Cardiac muscle cell (in vitro differentiated cells and primary cell): ENCODE measurements at regions not wholly inside any gene's neighbourhood (a gene's known extent, or its start where the extent isn't known, plus 50 kb on each side); places are given as distances from the start of the nearest gene placed in this dataset.

Experiments used
- DNase-seq, 2 donors: peaks; one replicate each; pipeline versions ENCODE4 v3.0.0 to v3.0.0-alpha.2; 2010 to 2017; ENCODE audit warnings: low read depth in 1 of 2, low spot score in 1 of 2
- H3K27ac ChIP-seq: fragments of 200-600 bp; sonication (generic); 2 replicates; pipeline ENCODE4 v1.5.1; 2016
- H3K27me3 ChIP-seq: fragments of 200-600 bp; sonication (generic); 2 replicates; pipeline ENCODE4 v1.6.0; 2016; ENCODE audit warnings: control low read depth
- H3K36me3 ChIP-seq: fragments of 200-600 bp; sonication (generic); 2 replicates; pipeline ENCODE4 v1.5.1; 2016; ENCODE audit warnings: control low read depth
- H3K4me1 ChIP-seq: fragments of 200-600 bp; sonication (generic); 2 replicates; pipeline ENCODE4 v1.8.1; 2017; ENCODE audit warnings: low read depth, mild to moderate bottlenecking, mixed run types
- H3K4me3 ChIP-seq: fragments of 200-600 bp; sonication (generic); 2 replicates; pipeline ENCODE4 v1.5.1; 2016; ENCODE audit warnings: mild to moderate bottlenecking
- H3K9me3 ChIP-seq: fragments of 200-600 bp; sonication (generic); 2 replicates; pipeline ENCODE4 v1.5.1; 2017; ENCODE audit warnings: low read depth, mild to moderate bottlenecking, control low read depth
- CTCF ChIP-seq: IDR thresholded peaks from 2 replicates; pipeline ENCODE4 v1.5.1; 2012; ENCODE audit warnings: low read depth, mild to moderate bottlenecking, low read length

GRCh38 chr11:131185915-131186314 lies 184.5 kb upstream of the NTM start:
- Histone ChIP-seq H3K4me1 (peaks cover 12% of the 10 kb centered on the region), H3K4me3 (no peak overlapping the region), H3K36me3 (no peaks in the 10 kb centered on the region), H3K9me3 (no peaks in the 10 kb centered on the region), H3K27me3 (no peaks in the 10 kb centered on the region), H3K27ac (peak overlapping the region; percentile 55)
- peak in 1 of 2 donors; percentile 40 for DNase-seq
- no peak for TF ChIP-seq CTCF

GRCh38 chr11:131186629-131187101 lies 183.8 kb upstream of the NTM start:
- peak overlapping the region; percentile 55 for H3K27ac ChIP-seq
- peaks cover 12% of the 10 kb centered on the region for H3K4me1 ChIP-seq
- H3K4me3 ChIP-seq: no peak overlapping the region
- TF ChIP-seq CTCF: no peak
- H3K27me3 ChIP-seq: no peaks in the 10 kb centered on the region
- peak; percentile 1 to 60 for DNase-seq
- H3K9me3 ChIP-seq: no peaks in the 10 kb centered on the region
- no peaks in the 10 kb centered on the region for H3K36me3 ChIP-seq

- Histone ChIP-seq H3K36me3 (no peaks in the 10 kb centered on the region), H3K4me1 (peaks cover 18% of the 10 kb centered on the region), H3K4me3 (no peak overlapping the region), H3K9me3 (no peaks in the 10 kb centered on the region), H3K27me3 (no peaks in the 10 kb centered on the region), H3K27ac (no peak overlapping the region)
- no peak for TF ChIP-seq CTCF
- DNase-seq: no peak
These were observed 180.0 kb upstream of the NTM start for GRCh38 chr11:131190446-131190845.

GRCh38 chr11:131191606-131192005 lies 178.8 kb upstream of the NTM start:
- no peaks in the 10 kb centered on the region for H3K9me3 ChIP-seq
- H3K4me1 ChIP-seq: peaks cover 9% of the 10 kb centered on the region
- H3K4me3 ChIP-seq: no peak overlapping the region
- H3K27ac ChIP-seq: no peak overlapping the region
- no peaks in the 10 kb centered on the region for H3K36me3 ChIP-seq
- no peak for TF ChIP-seq CTCF
- H3K27me3 ChIP-seq: no peaks in the 10 kb centered on the region
- DNase-seq: no peak

GRCh38 chr11:131192628-131193027 lies 177.8 kb upstream of the NTM start:
- H3K27me3 ChIP-seq: no peaks in the 10 kb centered on the region
- no peaks in the 10 kb centered on the region for H3K9me3 ChIP-seq
- H3K4me1 ChIP-seq: peaks cover 6% of the 10 kb centered on the region
- DNase-seq: no peak
- no peak overlapping the region for H3K4me3 ChIP-seq
- no peak overlapping the region for H3K27ac ChIP-seq
- H3K36me3 ChIP-seq: no peaks in the 10 kb centered on the region
- TF ChIP-seq CTCF: no peak

GRCh38 chr11:131193031-131193501 lies 177.3 kb upstream of the NTM start:
- H3K27ac ChIP-seq: no peak overlapping the region
- no peak overlapping the region for H3K4me3 ChIP-seq
- no peaks in the 10 kb centered on the region for H3K36me3 ChIP-seq
- no peak for TF ChIP-seq CTCF
- H3K4me1 ChIP-seq: peaks cover 6% of the 10 kb centered on the region
- H3K27me3 ChIP-seq: no peaks in the 10 kb centered on the region
- H3K9me3 ChIP-seq: no peaks in the 10 kb centered on the region
- no peak for DNase-seq
